HCT116 (cell line): ENCODE measurements at regions not wholly inside any gene's neighbourhood (a gene's known extent, or its start where the extent isn't known, plus 50 kb on each side); places are given as distances from the start of the nearest gene placed in this dataset.

Source experiments
- ATAC-seq: fragments of 200-7000 bp; cut with Tn5 transposase; 2 replicates; pipeline ENCODE4 v1.9.1; 2020; ENCODE audit warnings: mild to moderate bottlenecking, moderate library complexity
- BruUV-seq: library from RNA; stranded (reverse); fragments of 400-500 nt; replicated peaks from 2 replicates; lab custom pipeline; 2021; lab: Mats Ljungman, UMichigan
- CTCF ChIA-PET: fragments of 300-600 bp; sonication (Branson Sonifier 250); formaldehyde crosslinking; loops from one replicate; lab custom pipeline; 2021; ENCODE audit warnings: antibody characterized with exemption; lab: Charles Lee
- POLR2A ChIA-PET: fragments of 300-600, 350-600 bp; sonication (Branson Sonifier 250); formaldehyde crosslinking; loops from one replicate; lab custom pipeline; 2021; ENCODE audit warnings: antibody characterized with exemption; lab: Charles Lee
- RAD21 ChIA-PET, 2 experiments: fragments of 300-600 bp; sonication (Branson Sonifier 250); formaldehyde crosslinking; loops; one replicate each; lab custom pipeline; 2023; ENCODE audit warnings: low total read pairs in 2 of 2; ENCODE audit not compliant: uncharacterized antibody in 2 of 2, unreplicated experiment in 2 of 2, low non-redundant PET in 1 of 2; lab: Charles Lee
- DNase-seq: peaks from one replicate; pipeline ENCODE4 v3.0.0-alpha.2; 2010; ENCODE audit warnings: low read depth, low spot score
- H2AFZ ChIP-seq: fragments of 200-600 bp; shearing (Covaris generic), sonication (generic); 2 replicates; pipeline ENCODE4 v1.6.1; 2017; ENCODE audit warnings: low read depth, mixed run types, mixed read lengths, antibody characterized with exemption, low read length; ENCODE audit not compliant: poor library complexity, severe bottlenecking
- H3K27ac ChIP-seq: 2 replicates; pipeline ENCODE4 v1.5.1; 2012; ENCODE audit warnings: low read depth, low read length
- H3K27me3 ChIP-seq: fragments of 200-600 bp; sonication (generic); 2 replicates; pipeline ENCODE4 v1.6.1; 2016; ENCODE audit warnings: mixed run types, low read length, mixed read lengths; ENCODE audit not compliant: insufficient read depth
- H3K36me3 ChIP-seq, 2 experiments: fragments of 200-500 bp in 1 of 2; fragments of 200-600 bp in 1 of 2; sonication (Bioruptor generic) in 1 of 2; sonication (generic) in 1 of 2; 2 replicates each; pipeline versions ENCODE4 v1.5.1 to v1.6.1; 2014 to 2016; ENCODE audit warnings: low read length in 2 of 2, inconsistent platforms in 1 of 2, mixed read lengths in 1 of 2, mixed run types in 1 of 2; ENCODE audit not compliant: insufficient read depth in 2 of 2, control insufficient read depth in 1 of 2
- H3K4me1 ChIP-seq, 2 experiments: fragments of 200-600 bp in 1 of 2; sonication (generic) in 1 of 2; 2 replicates each; pipeline versions ENCODE4 v1.5.1 to v1.6.1; 2012 to 2017; ENCODE audit warnings: low read length in 2 of 2, inconsistent platforms in 1 of 2, mild to moderate bottlenecking in 1 of 2, mixed read lengths in 1 of 2, mixed run types in 1 of 2, moderate library complexity in 1 of 2; ENCODE audit not compliant: insufficient read depth in 2 of 2, control insufficient read depth in 1 of 2
- H3K4me2 ChIP-seq: fragments of 200-600 bp; sonication (generic); 2 replicates; pipeline ENCODE4 v1.6.1; 2017; ENCODE audit warnings: mixed run types, low read length, mixed read lengths
- H3K4me3 ChIP-seq, 2 experiments: fragments of 200-600 bp in 1 of 2; sonication (generic) in 1 of 2; replicated peaks in 1 of 2; 2 replicates each; pipeline ENCODE4 v1.5.1; 2011 to 2016; ENCODE audit warnings: low read length in 2 of 2, control low read depth in 1 of 2, low read depth in 1 of 2, mild to moderate bottlenecking in 1 of 2, mixed read lengths in 1 of 2, mixed run types in 1 of 2
- H3K79me2 ChIP-seq: fragments of 200-600 bp; sonication (generic); 2 replicates; pipeline ENCODE4 v1.6.1; 2017; ENCODE audit warnings: mild to moderate bottlenecking, mixed run types, low read length, moderate library complexity, mixed read lengths; ENCODE audit not compliant: insufficient read depth
- H3K9ac ChIP-seq: fragments of 200-600 bp; sonication (generic); 2 replicates; pipeline ENCODE4 v1.6.1; 2016; ENCODE audit warnings: low read length, mixed read lengths
- H3K9me2 ChIP-seq: fragments of 200-600 bp; sonication (generic), shearing (Covaris generic); 2 replicates; pipeline ENCODE4 v1.6.1; 2017; ENCODE audit warnings: mixed run types, mild to moderate bottlenecking, moderate library complexity; ENCODE audit not compliant: insufficient read depth
- H3K9me3 ChIP-seq, 2 experiments: fragments of 200-500 bp in 1 of 2; fragments of 200-600 bp in 1 of 2; sonication (Bioruptor generic) in 1 of 2; sonication (generic) in 1 of 2; 2 replicates each; pipeline ENCODE4 v1.6.1; 2014 to 2017; ENCODE audit warnings: low read length in 2 of 2, mixed read lengths in 2 of 2, inconsistent platforms in 1 of 2, low read depth in 1 of 2, mild to moderate bottlenecking in 1 of 2, mixed run types in 1 of 2, moderate library complexity in 1 of 2; ENCODE audit not compliant: control insufficient read depth in 1 of 2, insufficient read depth in 1 of 2
- H4K20me1 ChIP-seq: fragments of 200-600 bp; sonication (generic), shearing (Covaris generic); 2 replicates; pipeline ENCODE4 v1.6.1; 2017; ENCODE audit warnings: mixed run types, mild to moderate bottlenecking, moderate library complexity; ENCODE audit not compliant: insufficient read depth
- EGR1 ChIP-seq: IDR thresholded peaks from 2 replicates; pipeline ENCODE4 v1.6.1; 2012; ENCODE audit warnings: low read depth
- ELF1 ChIP-seq: IDR thresholded peaks from 2 replicates; pipeline ENCODE4 v1.6.1; 2012; ENCODE audit warnings: low read depth, borderline replicate concordance
- EZH2 ChIP-seq: fragments of 200-600 bp; sonication (generic); IDR thresholded peaks from 2 replicates; pipeline ENCODE4 v1.6.1; 2017; ENCODE audit warnings: antibody characterized with exemption, mixed run types
- FOSL1 ChIP-seq: IDR thresholded peaks from 2 replicates; pipeline ENCODE4 v1.6.1; 2012; ENCODE audit warnings: low read depth
- JUND ChIP-seq: IDR thresholded peaks from 2 replicates; pipeline ENCODE4 v1.6.1; 2012
- POLR2A ChIP-seq: IDR thresholded peaks from 2 replicates; pipeline ENCODE4 v1.7.0; 2011; ENCODE audit warnings: borderline replicate concordance; ENCODE audit not compliant: insufficient read depth, insufficient read length; ENCODE audit errors: extremely low read depth
- POLR2AphosphoS5 ChIP-seq: IDR thresholded peaks from 2 replicates; pipeline ENCODE4 v1.6.1; 2011; ENCODE audit warnings: mild to moderate bottlenecking, low read depth, low read length, moderate library complexity
- SIN3A ChIP-seq: IDR thresholded peaks from 2 replicates; pipeline ENCODE4 v1.6.1; 2012; ENCODE audit warnings: low read depth
- SP1 ChIP-seq: IDR thresholded peaks from 2 replicates; pipeline ENCODE4 v1.6.1; 2012; ENCODE audit warnings: low read depth
- SRF ChIP-seq: IDR thresholded peaks from 2 replicates; pipeline ENCODE4 v1.6.1; 2012; ENCODE audit warnings: low read depth
- YY1 ChIP-seq: IDR thresholded peaks from 2 replicates; pipeline ENCODE4 v1.6.1; 2011; ENCODE audit warnings: low read length, low read depth, moderate library complexity, mild to moderate bottlenecking; ENCODE audit not compliant: insufficient replicate concordance; ENCODE audit errors: extremely low read depth
- ZFX ChIP-seq: fragments of 450-650 bp; IDR thresholded peaks from 2 replicates; pipeline ENCODE4 v1.6.1; 2017
- intact Hi-C: fragments of 100-400 bp; cut with micrococcal nuclease; formaldehyde crosslinking; loops from 2 replicates; pipeline ENCODE4 v1.10.0; 2022
- TF ChIP-seq, protein P1 (sequence below): IDR thresholded peaks from 2 replicates; pipeline ENCODE4 v1.6.1; 2011; ENCODE audit warnings: mild to moderate bottlenecking, low read length, moderate library complexity; ENCODE audit not compliant: insufficient replicate concordance; ENCODE audit errors: extremely low read depth
- TF ChIP-seq, protein P2 (sequence below): IDR thresholded peaks from 2 replicates; pipeline ENCODE4 v1.6.1; 2012; ENCODE audit warnings: low read depth
- TF ChIP-seq, protein P3 (sequence below): IDR thresholded peaks from 2 replicates; pipeline ENCODE4 v1.6.1; 2012
- TF ChIP-seq, protein P4 (sequence below): IDR thresholded peaks from 2 replicates; pipeline ENCODE4 v1.6.1; 2012

DNA sequence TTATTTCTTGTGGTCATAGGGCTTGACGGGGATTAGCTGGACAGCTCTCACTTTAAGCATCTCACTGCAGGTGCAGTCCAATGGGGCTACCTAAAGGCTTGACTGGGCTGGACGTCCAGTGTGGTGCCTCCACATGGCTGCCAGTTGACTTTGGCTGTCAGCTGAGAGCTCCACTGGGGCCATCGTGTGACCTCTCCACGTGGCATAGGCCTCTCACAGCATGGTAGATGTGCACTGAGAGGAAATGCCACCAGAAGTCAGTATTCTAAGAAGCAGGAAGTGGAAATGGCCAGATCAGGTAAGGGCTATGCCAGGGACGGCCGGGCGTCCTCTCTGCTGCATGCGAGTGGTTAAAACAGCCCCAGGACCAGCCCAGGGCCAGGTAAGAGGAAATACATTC is 105.2 kb upstream of the TWIST2 start:
- H3K27ac ChIP-seq = no peak overlapping the region
- no TSS peak for BruUV-seq
- no peaks in the 10 kb centered on the region for H4K20me1 ChIP-seq
- CTCF ChIA-PET = interaction anchor here (1.3 kb wide), 1 partner anchor 14 kb away, joined by 3 read pairs; no protein-coding TSS in a partner anchor
- H3K4me2 ChIP-seq = no peak overlapping the region
- H3K4me1 ChIP-seq = no peaks in the 10 kb centered on the region
- intact Hi-C loops = no loop called here
- H3K9me3 ChIP-seq = no peaks in the 10 kb centered on the region
- no peaks in the 10 kb centered on the region for H3K79me2 ChIP-seq
- TF ChIP-seq, protein P1, sequence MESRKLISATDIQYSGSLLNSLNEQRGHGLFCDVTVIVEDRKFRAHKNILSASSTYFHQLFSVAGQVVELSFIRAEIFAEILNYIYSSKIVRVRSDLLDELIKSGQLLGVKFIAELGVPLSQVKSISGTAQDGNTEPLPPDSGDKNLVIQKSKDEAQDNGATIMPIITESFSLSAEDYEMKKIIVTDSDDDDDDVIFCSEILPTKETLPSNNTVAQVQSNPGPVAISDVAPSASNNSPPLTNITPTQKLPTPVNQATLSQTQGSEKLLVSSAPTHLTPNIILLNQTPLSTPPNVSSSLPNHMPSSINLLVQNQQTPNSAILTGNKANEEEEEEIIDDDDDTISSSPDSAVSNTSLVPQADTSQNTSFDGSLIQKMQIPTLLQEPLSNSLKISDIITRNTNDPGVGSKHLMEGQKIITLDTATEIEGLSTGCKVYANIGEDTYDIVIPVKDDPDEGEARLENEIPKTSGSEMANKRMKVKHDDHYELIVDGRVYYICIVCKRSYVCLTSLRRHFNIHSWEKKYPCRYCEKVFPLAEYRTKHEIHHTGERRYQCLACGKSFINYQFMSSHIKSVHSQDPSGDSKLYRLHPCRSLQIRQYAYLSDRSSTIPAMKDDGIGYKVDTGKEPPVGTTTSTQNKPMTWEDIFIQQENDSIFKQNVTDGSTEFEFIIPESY = no peak
- TF ChIP-seq EGR1 = no peak
- TF ChIP-seq SP1 = no peak
- no peak for TF ChIP-seq POLR2AphosphoS5
- TF ChIP-seq ELF1 = no peak
- TF ChIP-seq JUND = no peak
- TF ChIP-seq, protein P2, sequence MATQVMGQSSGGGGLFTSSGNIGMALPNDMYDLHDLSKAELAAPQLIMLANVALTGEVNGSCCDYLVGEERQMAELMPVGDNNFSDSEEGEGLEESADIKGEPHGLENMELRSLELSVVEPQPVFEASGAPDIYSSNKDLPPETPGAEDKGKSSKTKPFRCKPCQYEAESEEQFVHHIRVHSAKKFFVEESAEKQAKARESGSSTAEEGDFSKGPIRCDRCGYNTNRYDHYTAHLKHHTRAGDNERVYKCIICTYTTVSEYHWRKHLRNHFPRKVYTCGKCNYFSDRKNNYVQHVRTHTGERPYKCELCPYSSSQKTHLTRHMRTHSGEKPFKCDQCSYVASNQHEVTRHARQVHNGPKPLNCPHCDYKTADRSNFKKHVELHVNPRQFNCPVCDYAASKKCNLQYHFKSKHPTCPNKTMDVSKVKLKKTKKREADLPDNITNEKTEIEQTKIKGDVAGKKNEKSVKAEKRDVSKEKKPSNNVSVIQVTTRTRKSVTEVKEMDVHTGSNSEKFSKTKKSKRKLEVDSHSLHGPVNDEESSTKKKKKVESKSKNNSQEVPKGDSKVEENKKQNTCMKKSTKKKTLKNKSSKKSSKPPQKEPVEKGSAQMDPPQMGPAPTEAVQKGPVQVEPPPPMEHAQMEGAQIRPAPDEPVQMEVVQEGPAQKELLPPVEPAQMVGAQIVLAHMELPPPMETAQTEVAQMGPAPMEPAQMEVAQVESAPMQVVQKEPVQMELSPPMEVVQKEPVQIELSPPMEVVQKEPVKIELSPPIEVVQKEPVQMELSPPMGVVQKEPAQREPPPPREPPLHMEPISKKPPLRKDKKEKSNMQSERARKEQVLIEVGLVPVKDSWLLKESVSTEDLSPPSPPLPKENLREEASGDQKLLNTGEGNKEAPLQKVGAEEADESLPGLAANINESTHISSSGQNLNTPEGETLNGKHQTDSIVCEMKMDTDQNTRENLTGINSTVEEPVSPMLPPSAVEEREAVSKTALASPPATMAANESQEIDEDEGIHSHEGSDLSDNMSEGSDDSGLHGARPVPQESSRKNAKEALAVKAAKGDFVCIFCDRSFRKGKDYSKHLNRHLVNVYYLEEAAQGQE = no peak
- no peak for TF ChIP-seq EZH2
- TF ChIP-seq, protein P3, sequence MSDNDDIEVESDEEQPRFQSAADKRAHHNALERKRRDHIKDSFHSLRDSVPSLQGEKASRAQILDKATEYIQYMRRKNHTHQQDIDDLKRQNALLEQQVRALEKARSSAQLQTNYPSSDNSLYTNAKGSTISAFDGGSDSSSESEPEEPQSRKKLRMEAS = no peak
- TF ChIP-seq POLR2A = no peak
- no peak for TF ChIP-seq SRF
- TF ChIP-seq, protein P4, sequence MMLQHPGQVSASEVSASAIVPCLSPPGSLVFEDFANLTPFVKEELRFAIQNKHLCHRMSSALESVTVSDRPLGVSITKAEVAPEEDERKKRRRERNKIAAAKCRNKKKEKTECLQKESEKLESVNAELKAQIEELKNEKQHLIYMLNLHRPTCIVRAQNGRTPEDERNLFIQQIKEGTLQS = no peak
- TF ChIP-seq FOSL1 = no peak
- TF ChIP-seq SIN3A = no peak
- TF ChIP-seq ZFX = no peak
- TF ChIP-seq YY1 = no peak
- TF ChIP-seq, all 23 proteins: peak for 0
- Histone ChIP-seq H3K4me3 (no peak overlapping the region), H3K27me3 (no peaks in the 10 kb centered on the region), H3K36me3 (no peaks in the 10 kb centered on the region), H3K9me2 (no peaks in the 10 kb centered on the region), H2AFZ (no peak overlapping the region), H3K9ac (no peak overlapping the region)
- no peak for ATAC-seq
- no peak for DNase-seq
- ChIA-PET RAD21 (no interaction called here), POLR2A (no interaction called here)
